HG02885 (cell line): ENCODE measurements at regions not wholly inside any gene's neighbourhood (a gene's known extent, or its start where the extent isn't known, plus 50 kb on each side); places are given as distances from the start of the nearest gene placed in this dataset.
A peak's percentile ranks its signal among the peaks of the same experiment; 100 is the strongest.
"Not testable (repeated sequence)": the region's sequence is repeated elsewhere in the genome, so short reads cannot be mapped to it uniquely, and the experiment has no call there.

Source experiments
- ATAC-seq: cut with Tn5 transposase; IDR thresholded peaks from one replicate; pipeline ENCODE4 v1.9.1; 2021; ENCODE audit warnings: mild to moderate bottlenecking; ENCODE audit not compliant: unreplicated experiment, poor library complexity

GRCh38 chr6:115873901-115874300, 186.8 kb downstream of the FRK start:
- no peak for ATAC-seq

GRCh38 chr6:115870464-115870863, 190.2 kb downstream of the FRK start:
- no peak for ATAC-seq

- ATAC-seq, result no peak
Observed at GRCh38 chr6:115865914-115866313, 194.8 kb downstream of the FRK start.

- no peak for ATAC-seq
Observed at GRCh38 chr6:115863211-115863610, 197.5 kb downstream of the FRK start.

GRCh38 chr6:115861658-115862057, 199.0 kb downstream of the FRK start:
- ATAC-seq, result not testable (repeated sequence)

GRCh38 chr6:115859577-115859976, 201.1 kb downstream of the FRK start:
- ATAC-seq, result not testable (repeated sequence)

GRCh38 chr6:115854866-115855665, 205.6 kb downstream of the FRK start:
- no peak for ATAC-seq

GRCh38 chr6:115847671-115848070, 213.0 kb downstream of the FRK start:
- ATAC-seq, result no peak

- no peak for ATAC-seq
Observed at GRCh38 chr6:115843945-115844344, 216.7 kb downstream of the FRK start.

GRCh38 chr6:115842338-115842737, 218.4 kb downstream of the FRK start:
- ATAC-seq, result no peak

- ATAC-seq, result no peak
Observed at GRCh38 chr6:115839583-115840181, 221.0 kb downstream of the FRK start.

GRCh38 chr6:115838763-115839401, 221.8 kb downstream of the FRK start:
- peak; percentile 97 for ATAC-seq

- ATAC-seq, result peak; percentile 4
Observed at GRCh38 chr6:115838216-115838615, 222.5 kb downstream of the FRK start.

- ATAC-seq, result not testable (repeated sequence)
Observed at GRCh38 chr6:115836374-115836773, 224.3 kb downstream of the FRK start.

- ATAC-seq, result no peak
Observed at GRCh38 chr6:115835314-115835713, 225.4 kb downstream of the FRK start.

GRCh38 chr6:115834542-115834941, 226.1 kb downstream of the FRK start:
- ATAC-seq, result not testable (repeated sequence)

GRCh38 chr6:115832786-115833185, 227.9 kb downstream of the FRK start:
- ATAC-seq, result no peak

- ATAC-seq, result no peak
Observed at GRCh38 chr6:115832186-115832585, 228.5 kb downstream of the FRK start.

GRCh38 chr6:115830895-115831294, 229.8 kb downstream of the FRK start:
- ATAC-seq, result peak; percentile 68

GRCh38 chr6:115821798-115822197, 238.9 kb downstream of the FRK start:
- no peak for ATAC-seq

- no peak for ATAC-seq
Observed at GRCh38 chr6:115819506-115819905, 241.2 kb downstream of the FRK start.
